GM23338 (cell line): ENCODE measurements at regions not wholly inside any gene's neighbourhood (a gene's known extent, or its start where the extent isn't known, plus 50 kb on each side); places are given as distances from the start of the nearest gene placed in this dataset.

Source experiments
- CREB1 ChIP-seq: fragments of 250-450 bp; sonication (Bioruptor Pico); IDR thresholded peaks from 2 replicates; pipeline ENCODE4 v1.5.0; 2020; ENCODE audit warnings: low read depth, mild to moderate bottlenecking, moderate library complexity
- EZH2 ChIP-seq: fragments of 200-600 bp; sonication (generic); IDR thresholded peaks from one replicate; pipeline ENCODE4 v1.8.0; 2017; ENCODE audit warnings: antibody characterized with exemption, mild to moderate bottlenecking, low read depth; ENCODE audit not compliant: unreplicated experiment
- EZH2phosphoT487 ChIP-seq: fragments of 200-600 bp; sonication (generic); IDR thresholded peaks from one replicate; pipeline ENCODE4 v1.8.1; 2018; ENCODE audit warnings: antibody characterized with exemption; ENCODE audit not compliant: unreplicated experiment
- JUNB ChIP-seq: IDR thresholded peaks from one replicate; pipeline ENCODE4 v1.6.1; 2016; ENCODE audit warnings: antibody characterized with exemption; ENCODE audit not compliant: unreplicated experiment
- NANOG ChIP-seq: IDR thresholded peaks from 2 replicates; pipeline ENCODE4 v1.6.1; 2016; ENCODE audit warnings: antibody characterized with exemption, borderline replicate concordance
- POLR2AphosphoS5 ChIP-seq: IDR thresholded peaks from 2 replicates; pipeline ENCODE4 v1.6.1; 2016; ENCODE audit warnings: antibody characterized with exemption, low read depth
- STAT1 ChIP-seq: IDR thresholded peaks from one replicate; pipeline ENCODE4 v1.6.1; 2016; ENCODE audit warnings: antibody characterized with exemption; ENCODE audit not compliant: unreplicated experiment
- ZNF114 ChIP-seq: fragments of 250-450 bp; sonication (Bioruptor Pico); IDR thresholded peaks from 2 replicates; pipeline ENCODE4 v1.5.0; 2020; ENCODE audit warnings: mild to moderate bottlenecking, moderate library complexity
- ZNF331 ChIP-seq: fragments of 250-450 bp; sonication (Bioruptor Pico); IDR thresholded peaks from 2 replicates; pipeline ENCODE4 v1.5.0; 2020; ENCODE audit warnings: low read depth, mild to moderate bottlenecking, moderate library complexity
- TF ChIP-seq, protein P1 (sequence below), 2 experiments: fragments of 200-600 bp in 1 of 2; sonication (generic) in 1 of 2; conservative IDR thresholded peaks; 2 replicates each; pipeline versions ENCODE4 v1.5.1 to v1.6.1; 2016 to 2017; ENCODE audit warnings: antibody characterized with exemption in 2 of 2, low read depth in 2 of 2, mild to moderate bottlenecking in 2 of 2, moderate library complexity in 1 of 2
- TF ChIP-seq, protein P2 (sequence below): IDR thresholded peaks from one replicate; pipeline ENCODE4 v1.6.1; 2018; ENCODE audit warnings: antibody characterized with exemption; ENCODE audit not compliant: unreplicated experiment
- TF ChIP-seq, protein P3 (sequence below): IDR thresholded peaks from 2 replicates; pipeline ENCODE4 v1.6.1; 2016; ENCODE audit warnings: antibody characterized with exemption

DNA sequence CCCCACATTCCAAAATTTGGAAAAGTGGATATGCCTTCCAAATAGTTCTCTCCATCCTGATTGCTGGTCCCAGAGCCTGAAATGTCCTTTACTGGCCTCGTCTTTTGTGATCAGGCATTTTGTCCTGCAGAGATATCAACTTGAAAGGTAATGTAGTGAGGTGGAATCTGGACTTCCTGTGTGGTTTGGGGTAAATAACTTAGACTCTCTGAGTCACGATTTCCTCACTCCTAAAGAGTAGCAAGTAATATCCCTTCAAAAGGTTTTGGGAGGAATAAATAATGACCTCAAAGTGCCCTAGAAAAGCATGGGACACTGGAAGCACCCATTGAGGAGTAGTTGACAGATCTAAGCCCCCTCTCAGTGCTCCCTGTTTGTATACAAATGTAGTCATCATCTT is 426.6 kb downstream of the OMA1 start:
- TF ChIP-seq EZH2 (no peak), EZH2phosphoT487 (no peak), CREB1 (CRISPR knock-in tag) (no peak), POLR2AphosphoS5 (no peak), ZNF114 (CRISPR knock-in tag) (no peak), JUNB (no peak), NANOG (no peak), STAT1 (no peak), ZNF331 (CRISPR knock-in tag) (no peak)
- TF ChIP-seq, protein P1, sequence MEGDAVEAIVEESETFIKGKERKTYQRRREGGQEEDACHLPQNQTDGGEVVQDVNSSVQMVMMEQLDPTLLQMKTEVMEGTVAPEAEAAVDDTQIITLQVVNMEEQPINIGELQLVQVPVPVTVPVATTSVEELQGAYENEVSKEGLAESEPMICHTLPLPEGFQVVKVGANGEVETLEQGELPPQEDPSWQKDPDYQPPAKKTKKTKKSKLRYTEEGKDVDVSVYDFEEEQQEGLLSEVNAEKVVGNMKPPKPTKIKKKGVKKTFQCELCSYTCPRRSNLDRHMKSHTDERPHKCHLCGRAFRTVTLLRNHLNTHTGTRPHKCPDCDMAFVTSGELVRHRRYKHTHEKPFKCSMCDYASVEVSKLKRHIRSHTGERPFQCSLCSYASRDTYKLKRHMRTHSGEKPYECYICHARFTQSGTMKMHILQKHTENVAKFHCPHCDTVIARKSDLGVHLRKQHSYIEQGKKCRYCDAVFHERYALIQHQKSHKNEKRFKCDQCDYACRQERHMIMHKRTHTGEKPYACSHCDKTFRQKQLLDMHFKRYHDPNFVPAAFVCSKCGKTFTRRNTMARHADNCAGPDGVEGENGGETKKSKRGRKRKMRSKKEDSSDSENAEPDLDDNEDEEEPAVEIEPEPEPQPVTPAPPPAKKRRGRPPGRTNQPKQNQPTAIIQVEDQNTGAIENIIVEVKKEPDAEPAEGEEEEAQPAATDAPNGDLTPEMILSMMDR (conservative IDR thresholded peaks at IDR 0.05; ENCODE audit: low read depth in 2 of 2): no peak
- TF ChIP-seq, protein P2, sequence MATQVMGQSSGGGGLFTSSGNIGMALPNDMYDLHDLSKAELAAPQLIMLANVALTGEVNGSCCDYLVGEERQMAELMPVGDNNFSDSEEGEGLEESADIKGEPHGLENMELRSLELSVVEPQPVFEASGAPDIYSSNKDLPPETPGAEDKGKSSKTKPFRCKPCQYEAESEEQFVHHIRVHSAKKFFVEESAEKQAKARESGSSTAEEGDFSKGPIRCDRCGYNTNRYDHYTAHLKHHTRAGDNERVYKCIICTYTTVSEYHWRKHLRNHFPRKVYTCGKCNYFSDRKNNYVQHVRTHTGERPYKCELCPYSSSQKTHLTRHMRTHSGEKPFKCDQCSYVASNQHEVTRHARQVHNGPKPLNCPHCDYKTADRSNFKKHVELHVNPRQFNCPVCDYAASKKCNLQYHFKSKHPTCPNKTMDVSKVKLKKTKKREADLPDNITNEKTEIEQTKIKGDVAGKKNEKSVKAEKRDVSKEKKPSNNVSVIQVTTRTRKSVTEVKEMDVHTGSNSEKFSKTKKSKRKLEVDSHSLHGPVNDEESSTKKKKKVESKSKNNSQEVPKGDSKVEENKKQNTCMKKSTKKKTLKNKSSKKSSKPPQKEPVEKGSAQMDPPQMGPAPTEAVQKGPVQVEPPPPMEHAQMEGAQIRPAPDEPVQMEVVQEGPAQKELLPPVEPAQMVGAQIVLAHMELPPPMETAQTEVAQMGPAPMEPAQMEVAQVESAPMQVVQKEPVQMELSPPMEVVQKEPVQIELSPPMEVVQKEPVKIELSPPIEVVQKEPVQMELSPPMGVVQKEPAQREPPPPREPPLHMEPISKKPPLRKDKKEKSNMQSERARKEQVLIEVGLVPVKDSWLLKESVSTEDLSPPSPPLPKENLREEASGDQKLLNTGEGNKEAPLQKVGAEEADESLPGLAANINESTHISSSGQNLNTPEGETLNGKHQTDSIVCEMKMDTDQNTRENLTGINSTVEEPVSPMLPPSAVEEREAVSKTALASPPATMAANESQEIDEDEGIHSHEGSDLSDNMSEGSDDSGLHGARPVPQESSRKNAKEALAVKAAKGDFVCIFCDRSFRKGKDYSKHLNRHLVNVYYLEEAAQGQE: no peak
- TF ChIP-seq, protein P3, sequence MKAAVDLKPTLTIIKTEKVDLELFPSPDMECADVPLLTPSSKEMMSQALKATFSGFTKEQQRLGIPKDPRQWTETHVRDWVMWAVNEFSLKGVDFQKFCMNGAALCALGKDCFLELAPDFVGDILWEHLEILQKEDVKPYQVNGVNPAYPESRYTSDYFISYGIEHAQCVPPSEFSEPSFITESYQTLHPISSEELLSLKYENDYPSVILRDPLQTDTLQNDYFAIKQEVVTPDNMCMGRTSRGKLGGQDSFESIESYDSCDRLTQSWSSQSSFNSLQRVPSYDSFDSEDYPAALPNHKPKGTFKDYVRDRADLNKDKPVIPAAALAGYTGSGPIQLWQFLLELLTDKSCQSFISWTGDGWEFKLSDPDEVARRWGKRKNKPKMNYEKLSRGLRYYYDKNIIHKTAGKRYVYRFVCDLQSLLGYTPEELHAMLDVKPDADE: no peak
